ENCODE measurements at regions not wholly inside any gene's neighbourhood (a gene's known extent, or its start where the extent isn't known, plus 50 kb on each side); places are given as distances from the start of the nearest gene placed in this dataset.
A peak's percentile ranks its signal among the peaks of the same experiment; 100 is the strongest.

DNA sequence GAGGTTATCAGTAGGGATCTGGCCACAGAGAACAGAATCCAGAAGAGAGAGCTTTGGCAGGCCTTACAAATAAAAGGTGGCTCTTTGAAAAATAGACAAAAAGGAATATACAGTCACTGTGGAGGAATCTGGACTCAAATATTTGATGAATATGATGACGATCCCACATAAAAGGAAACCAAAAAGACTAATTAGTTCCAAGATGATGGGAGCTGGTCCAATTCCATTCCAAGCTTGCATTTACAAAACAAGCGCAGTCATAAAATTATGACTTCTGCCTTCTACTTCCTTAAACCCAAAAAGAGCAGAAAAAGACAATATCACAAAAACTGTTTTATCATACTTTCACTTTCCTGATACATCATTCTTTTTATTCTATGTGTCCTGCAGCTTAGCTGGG lies 285.8 kb downstream of the DIPK2A start:
- H3K4me2 ChIP-seq (ENCODE audit: control insufficient read depth, extremely low read depth, insufficient read depth, low read depth, low read length), result no peak overlapping the region
- no peak overlapping the region for H3K27ac ChIP-seq (ENCODE audit: control insufficient read depth, insufficient read depth, low read length)
- dilution Hi-C loops (cut with MboI; ENCODE audit: extremely low pct_ligation_motif_present, low sequenced_read_pairs), result no loop called here
- H2AFZ ChIP-seq (ENCODE audit: control insufficient read depth, low read length), result no peak overlapping the region
- no peak for DNase-seq (ENCODE audit: low read depth, low spot score)
- TF ChIP-seq CTCF (optimal IDR thresholded peaks at IDR 0.05 in 1 of 3, IDR thresholded peaks at IDR 0.05 in 1 of 3, conservative IDR thresholded peaks at IDR 0.05 in 1 of 3; ENCODE audit: extremely low read depth in 1 of 3, insufficient read depth in 2 of 3, low read length in 3 of 3) (no peak), EZH2 (IDR thresholded peaks at IDR 0.05; ENCODE audit: low read length) (no peak)
- no peaks in the 10 kb centered on the region for H3K27me3 ChIP-seq (ENCODE audit: control insufficient read depth, extremely low read depth, insufficient read depth, low read length)
- no peaks in the 10 kb centered on the region for H3K36me3 ChIP-seq (ENCODE audit: control insufficient read depth in 2 of 2, extremely low read depth in 1 of 2, insufficient read depth in 2 of 2, low read length in 2 of 2)
- no peak overlapping the region for H3K4me3 ChIP-seq (ENCODE audit: control insufficient read depth in 2 of 3, extremely low read depth in 1 of 3, insufficient read depth in 2 of 3, low read depth in 1 of 3, low read length in 3 of 3)
- no peaks in the 10 kb centered on the region for H3K9me1 ChIP-seq (ENCODE audit: control insufficient read depth, extremely low read depth, insufficient read depth, low read length)
- H3K4me1 ChIP-seq (ENCODE audit: control insufficient read depth, extremely low read depth, insufficient read depth, low read length), result no peaks in the 10 kb centered on the region
- no peaks in the 10 kb centered on the region for H3K9me3 ChIP-seq (ENCODE audit: control insufficient read depth, low read depth, low read length)
- H3K9ac ChIP-seq (ENCODE audit: control insufficient read depth, extremely low read depth, insufficient read depth, low read length), result no peak overlapping the region
- FAIRE-seq, result no peak
- H3K79me2 ChIP-seq (ENCODE audit: control insufficient read depth, insufficient read depth, low read length), result no peaks in the 10 kb centered on the region
- no peaks in the 10 kb centered on the region for H4K20me1 ChIP-seq (ENCODE audit: control insufficient read depth, extremely low read depth, insufficient read depth, low read length)

GRCh38 chr3:144259267-144259666 lies 287.6 kb downstream of the DIPK2A start:
- Histone ChIP-seq H3K36me3 (ENCODE audit: control insufficient read depth in 2 of 2, extremely low read depth in 1 of 2, insufficient read depth in 2 of 2, low read length in 2 of 2) (no peaks in the 10 kb centered on the region), H3K27me3 (ENCODE audit: control insufficient read depth, extremely low read depth, insufficient read depth, low read length) (no peaks in the 10 kb centered on the region), H2AFZ (ENCODE audit: control insufficient read depth, low read length) (no peak overlapping the region), H3K9ac (ENCODE audit: control insufficient read depth, extremely low read depth, insufficient read depth, low read length) (no peak overlapping the region), H3K9me1 (ENCODE audit: control insufficient read depth, extremely low read depth, insufficient read depth, low read length) (no peaks in the 10 kb centered on the region), H3K27ac (ENCODE audit: control insufficient read depth, insufficient read depth, low read length) (no peak overlapping the region), H4K20me1 (ENCODE audit: control insufficient read depth, extremely low read depth, insufficient read depth, low read length) (no peaks in the 10 kb centered on the region), H3K79me2 (ENCODE audit: control insufficient read depth, insufficient read depth, low read length) (no peaks in the 10 kb centered on the region), H3K9me3 (ENCODE audit: control insufficient read depth, low read depth, low read length) (no peaks in the 10 kb centered on the region), H3K4me2 (ENCODE audit: control insufficient read depth, extremely low read depth, insufficient read depth, low read depth, low read length) (no peak overlapping the region), H3K4me3 (ENCODE audit: control insufficient read depth in 2 of 3, extremely low read depth in 1 of 3, insufficient read depth in 2 of 3, low read depth in 1 of 3, low read length in 3 of 3) (no peak overlapping the region), H3K4me1 (ENCODE audit: control insufficient read depth, extremely low read depth, insufficient read depth, low read length) (no peaks in the 10 kb centered on the region)
- dilution Hi-C loops (cut with MboI; ENCODE audit: extremely low pct_ligation_motif_present, low sequenced_read_pairs), result no loop called here
- peak; percentile 17 for FAIRE-seq
- no peak for DNase-seq (ENCODE audit: low read depth, low spot score)
- TF ChIP-seq CTCF (optimal IDR thresholded peaks at IDR 0.05 in 1 of 3, IDR thresholded peaks at IDR 0.05 in 1 of 3, conservative IDR thresholded peaks at IDR 0.05 in 1 of 3; ENCODE audit: extremely low read depth in 1 of 3, insufficient read depth in 2 of 3, low read length in 3 of 3), result no peak
- no peak for TF ChIP-seq EZH2 (IDR thresholded peaks at IDR 0.05; ENCODE audit: low read length)
